ENCODE measurements at regions not wholly inside any gene's neighbourhood (a gene's known extent, or its start where the extent isn't known, plus 50 kb on each side); places are given as distances from the start of the nearest gene placed in this dataset.

GRCh38 chr1:222257027-222257426, 290.9 kb downstream of the HHIPL2 start:
- in situ Hi-C loops (cut with MboI; ENCODE audit: low pct_unique_long_range_greater_than_20kb, low sequenced_read_pairs): no loop called here
- no peak for DNase-seq

GRCh38 chr1:222256058-222256457, 291.8 kb downstream of the HHIPL2 start:
- DNase-seq: no peak
- in situ Hi-C loops (cut with MboI; ENCODE audit: low pct_unique_long_range_greater_than_20kb, low sequenced_read_pairs): no loop called here

DNA sequence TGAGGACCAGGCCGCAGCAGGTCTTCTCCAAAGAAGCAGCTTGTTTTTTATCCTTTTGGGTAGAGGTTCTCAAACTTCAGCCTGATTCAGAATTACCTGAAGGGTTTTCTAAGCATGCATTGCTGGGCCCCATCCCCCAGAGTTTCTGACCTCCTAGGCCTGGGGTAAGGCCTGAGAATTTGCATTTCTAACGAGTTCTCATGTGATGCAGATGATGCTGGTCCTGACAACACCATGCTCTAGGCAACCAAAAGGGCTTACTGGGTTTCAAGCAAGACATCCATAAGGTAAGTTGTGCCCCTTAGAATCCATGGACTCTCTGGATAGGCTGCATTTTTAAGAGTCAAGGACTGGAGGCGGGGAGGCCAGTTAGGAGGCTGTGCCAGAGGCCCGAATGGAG, 295.1 kb downstream of the HHIPL2 start:
- in situ Hi-C loops (cut with MboI; ENCODE audit: low pct_unique_long_range_greater_than_20kb, low sequenced_read_pairs): no loop called here
- no peak for DNase-seq

- DNase-seq: no peak
- in situ Hi-C loops (cut with MboI; ENCODE audit: low pct_unique_long_range_greater_than_20kb, low sequenced_read_pairs): no loop called here
Observed at GRCh38 chr1:222251847-222252246, 296.1 kb downstream of the HHIPL2 start.

GRCh38 chr1:222250376-222250775, 297.5 kb downstream of the HHIPL2 start:
- in situ Hi-C loops (cut with MboI; ENCODE audit: low pct_unique_long_range_greater_than_20kb, low sequenced_read_pairs): no loop called here
- no peak for DNase-seq

DNA sequence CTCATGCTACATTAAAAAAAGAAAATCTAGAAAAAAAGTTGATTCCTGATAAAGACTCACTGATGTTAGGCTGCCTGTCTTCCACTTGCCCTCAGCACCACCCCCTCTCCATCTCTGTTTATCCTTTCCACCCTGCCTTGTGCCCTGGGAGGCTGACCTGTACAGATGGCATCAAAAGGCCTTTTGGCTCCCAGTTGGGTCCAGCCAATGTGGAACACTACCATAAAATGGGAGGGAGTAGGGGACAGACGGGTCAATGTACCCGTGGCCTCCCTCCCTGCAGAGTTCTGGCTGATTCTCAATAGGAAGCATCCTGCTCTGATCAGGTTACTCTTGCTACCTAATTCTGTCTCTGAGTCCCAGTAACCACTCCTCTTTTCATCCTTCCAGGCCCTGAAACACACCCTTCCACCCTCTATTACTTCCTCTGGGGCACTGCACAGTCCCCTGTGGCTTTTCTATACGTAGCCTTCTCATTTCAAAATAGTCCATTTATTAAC, 300.0 kb downstream of the HHIPL2 start:
- no peak for DNase-seq
- in situ Hi-C loops (cut with MboI; ENCODE audit: low pct_unique_long_range_greater_than_20kb, low sequenced_read_pairs): no loop called here

GRCh38 chr1:222247081-222247480, 300.8 kb downstream of the HHIPL2 start:
- in situ Hi-C loops (cut with MboI; ENCODE audit: low pct_unique_long_range_greater_than_20kb, low sequenced_read_pairs): no loop called here
- no peak for DNase-seq

DNA sequence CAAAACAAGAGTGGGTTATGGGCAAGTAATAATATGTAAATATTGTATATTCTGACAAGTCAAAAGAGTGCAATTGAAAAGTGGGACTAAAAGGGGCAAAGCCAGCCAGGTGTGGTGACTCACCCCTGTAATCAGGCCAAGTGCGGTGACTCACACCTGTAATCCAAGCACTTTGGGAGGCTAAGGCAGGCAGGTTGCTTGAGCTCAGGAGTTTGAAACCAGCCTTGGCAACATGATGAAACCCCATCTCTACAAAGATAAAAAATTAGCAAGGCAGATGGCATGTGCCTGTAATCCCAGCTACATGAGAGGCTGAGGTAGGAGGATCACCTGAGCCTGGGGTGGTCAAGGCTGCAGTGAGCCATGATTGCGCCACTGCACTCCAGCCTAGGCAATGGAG, 304.0 kb downstream of the HHIPL2 start:
- DNase-seq: no peak

GRCh38 chr1:222242492-222242891, 305.4 kb downstream of the HHIPL2 start:
- DNase-seq: no peak
- in situ Hi-C loops (cut with MboI; ENCODE audit: low pct_unique_long_range_greater_than_20kb, low sequenced_read_pairs): no loop called here

More for the DNA sequence above, 304.0 kb downstream of the HHIPL2 start:
- in situ Hi-C loops (cut with MboI; ENCODE audit: low pct_unique_long_range_greater_than_20kb, low sequenced_read_pairs): no loop called here

DNA sequence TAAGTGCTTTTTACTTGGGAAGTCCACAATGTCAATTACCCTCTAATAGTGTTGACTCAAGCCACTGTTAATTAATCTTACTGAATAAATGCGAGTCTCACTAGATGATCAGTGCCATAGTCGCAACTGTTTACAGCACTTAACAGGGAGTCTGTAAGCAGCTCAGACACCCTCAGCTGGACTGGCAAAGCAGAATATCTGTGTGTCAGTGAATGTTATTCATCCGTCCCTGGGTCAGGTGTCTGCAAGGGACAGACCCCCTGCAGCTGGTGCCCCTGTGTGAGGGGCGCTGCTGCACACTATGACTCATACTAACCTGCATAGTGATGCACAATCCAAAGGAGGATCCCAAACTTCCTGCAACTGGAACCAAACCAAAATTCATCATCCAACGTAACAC, 306.5 kb downstream of the HHIPL2 start:
- in situ Hi-C loops (cut with MboI; ENCODE audit: low pct_unique_long_range_greater_than_20kb, low sequenced_read_pairs): no loop called here
- DNase-seq: no peak

DNA sequence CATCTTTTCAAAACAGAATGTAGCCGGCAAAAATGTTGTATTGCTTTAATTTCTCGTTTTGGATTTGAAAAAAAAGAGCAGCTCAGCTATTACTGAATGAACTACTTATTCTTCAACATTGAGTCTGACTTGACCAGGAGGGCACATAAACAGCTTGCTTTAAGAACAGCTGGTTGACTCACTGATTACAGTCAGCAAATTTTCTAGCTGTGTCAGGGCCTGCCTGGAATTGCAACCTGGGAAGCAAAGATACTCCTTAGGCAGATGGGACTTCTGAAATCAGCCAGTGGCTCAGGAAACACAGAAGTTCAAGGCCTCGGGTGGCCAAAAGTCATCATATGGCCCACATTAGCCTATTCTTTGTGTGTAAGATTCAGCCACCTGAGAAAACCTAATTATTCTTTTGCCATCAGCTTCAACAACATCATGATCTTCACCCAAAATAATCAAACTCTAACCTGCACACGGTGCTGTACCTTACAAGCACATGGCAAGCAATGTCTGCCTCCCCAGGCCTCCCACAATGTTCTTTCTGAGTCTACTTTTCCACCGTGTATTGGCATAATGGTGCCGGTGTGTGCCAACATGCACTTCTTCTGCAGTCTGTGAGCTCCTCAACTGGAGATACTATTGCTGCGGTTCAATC, 307.2 kb downstream of the HHIPL2 start:
- DNase-seq: no peak
- in situ Hi-C loops (cut with MboI; ENCODE audit: low pct_unique_long_range_greater_than_20kb, low sequenced_read_pairs): no loop called here

DNA sequence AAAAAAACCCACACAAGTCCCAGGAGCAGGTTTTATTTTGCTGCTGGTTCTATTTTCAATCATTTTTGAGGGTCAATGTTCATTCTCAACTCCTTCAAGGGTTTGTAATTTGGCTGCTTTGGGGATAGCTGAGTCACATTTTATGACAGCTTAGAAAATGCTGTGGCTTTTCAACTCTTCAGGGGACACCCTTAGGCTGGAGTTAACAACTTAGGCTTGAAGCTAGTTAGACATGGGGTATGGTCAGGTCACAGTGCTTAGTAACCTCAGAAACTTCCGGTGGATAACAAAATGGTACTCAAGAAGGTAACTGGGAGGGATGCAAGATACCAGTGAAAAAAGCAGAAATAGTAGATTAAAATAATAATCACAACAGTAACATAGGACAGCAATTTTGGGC, 308.8 kb downstream of the HHIPL2 start:
- in situ Hi-C loops (cut with MboI; ENCODE audit: low pct_unique_long_range_greater_than_20kb, low sequenced_read_pairs): no loop called here

DNA sequence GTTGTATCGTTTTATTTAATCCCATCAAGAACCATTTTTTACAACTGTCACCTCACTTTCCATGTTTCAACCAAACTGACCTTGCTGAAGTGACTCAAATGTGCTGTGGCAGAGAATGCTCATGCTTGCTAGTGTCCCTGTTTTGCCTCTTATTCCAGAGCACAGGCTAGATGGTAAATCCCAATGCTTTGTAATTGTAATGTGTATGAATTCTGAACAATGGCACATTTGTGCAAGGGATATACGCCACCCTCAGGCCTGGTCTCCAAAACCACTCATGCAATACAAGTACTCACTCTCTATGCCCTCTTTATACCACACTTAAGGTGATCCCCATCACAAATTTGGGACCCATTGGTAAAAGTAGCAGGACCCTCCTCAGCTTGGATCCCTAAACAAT, 313.6 kb downstream of the HHIPL2 start:
- no peak for DNase-seq

More for the DNA sequence above, 308.8 kb downstream of the HHIPL2 start:
- no peak for DNase-seq

GRCh38 chr1:222233444-222234158, 314.3 kb downstream of the HHIPL2 start:
- in situ Hi-C loops (cut with MboI; ENCODE audit: low pct_unique_long_range_greater_than_20kb, low sequenced_read_pairs): no loop called here
- no peak for DNase-seq

More for the DNA sequence above, 313.6 kb downstream of the HHIPL2 start:
- in situ Hi-C loops (cut with MboI; ENCODE audit: low pct_unique_long_range_greater_than_20kb, low sequenced_read_pairs): no loop called here

- DNase-seq: no peak
- in situ Hi-C loops (cut with MboI; ENCODE audit: low pct_unique_long_range_greater_than_20kb, low sequenced_read_pairs): no loop called here
Observed at GRCh38 chr1:222232842-222233241, 315.1 kb downstream of the HHIPL2 start.

- in situ Hi-C loops (cut with MboI; ENCODE audit: low pct_unique_long_range_greater_than_20kb, low sequenced_read_pairs): no loop called here
- DNase-seq: no peak
Observed at GRCh38 chr1:222229672-222230312, 318.1 kb downstream of the HHIPL2 start.

GRCh38 chr1:222225316-222225691, 322.6 kb downstream of the HHIPL2 start:
- in situ Hi-C loops (cut with MboI; ENCODE audit: low pct_unique_long_range_greater_than_20kb, low sequenced_read_pairs): no loop called here
- DNase-seq: no peak

DNA sequence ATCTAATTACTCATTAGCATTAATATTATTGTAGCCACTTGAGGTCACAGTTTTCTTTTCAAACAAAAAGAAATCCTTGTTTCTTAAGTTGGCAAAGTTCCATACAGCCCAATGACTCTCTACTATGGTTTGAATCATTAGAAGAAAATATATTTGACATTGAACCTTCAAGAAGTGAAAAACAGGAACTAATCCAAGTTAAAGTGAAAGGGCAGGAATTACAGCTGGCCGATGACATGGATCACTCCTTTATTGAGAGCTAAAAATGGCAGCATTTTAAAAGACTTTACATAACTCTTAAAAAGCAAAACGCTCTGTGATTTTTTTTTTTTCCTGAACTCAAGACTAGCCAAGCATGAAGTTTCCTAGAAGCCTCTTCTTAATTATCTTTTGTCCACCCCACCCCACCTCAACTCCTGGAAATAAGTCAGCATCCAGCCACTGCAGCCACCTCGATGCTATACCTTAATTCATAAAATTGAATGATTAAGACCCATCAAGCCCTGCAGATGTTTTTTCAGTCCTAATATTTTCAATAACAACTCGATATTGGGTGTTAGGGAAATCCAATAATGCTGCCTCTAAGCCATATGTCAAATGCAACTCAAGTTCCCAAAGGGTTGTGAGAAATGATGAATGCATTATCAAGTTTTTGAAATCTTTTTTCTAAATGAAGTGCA, 323.1 kb downstream of the HHIPL2 start:
- in situ Hi-C loops (cut with MboI; ENCODE audit: low pct_unique_long_range_greater_than_20kb, low sequenced_read_pairs): no loop called here
- DNase-seq: no peak

- DNase-seq: no peak
- in situ Hi-C loops (cut with MboI; ENCODE audit: low pct_unique_long_range_greater_than_20kb, low sequenced_read_pairs): no loop called here
Observed at GRCh38 chr1:222224156-222224555, 323.7 kb downstream of the HHIPL2 start.

- in situ Hi-C loops (cut with MboI; ENCODE audit: low pct_unique_long_range_greater_than_20kb, low sequenced_read_pairs): no loop called here
- no peak for DNase-seq
Observed at GRCh38 chr1:222223010-222223409, 324.9 kb downstream of the HHIPL2 start.

All from KBM-7 (cell line).